Suprapubic skin (tissue), 4 donors: ENCODE measurements at regions not wholly inside any gene's neighbourhood (a gene's known extent, or its start where the extent isn't known, plus 50 kb on each side); places are given as distances from the start of the nearest gene placed in this dataset.

Experiments
- POLR2A ChIP-seq, 2 donors: fragments of 450-650 bp; IDR thresholded peaks; one replicate each; pipeline ENCODE4 v1.6.1; 2017; ENCODE audit warnings: antibody characterized with exemption in 2 of 2, mild to moderate bottlenecking in 2 of 2, moderate library complexity in 2 of 2
- POLR2AphosphoS5 ChIP-seq, 3 donors: sonication (generic); formaldehyde crosslinking; IDR thresholded peaks; one replicate each; pipeline ENCODE4 v1.6.1; 2017; ENCODE audit warnings: antibody characterized with exemption in 3 of 3
- TF ChIP-seq, protein P1 (sequence below), 2 donors: fragments of 200-600 bp in 1 of 2; fragments of 450-650 bp in 1 of 2; sonication (generic) in 1 of 2; IDR thresholded peaks; one replicate each; pipeline ENCODE4 v1.5.1; 2016 to 2019; ENCODE audit warnings: antibody characterized with exemption in 2 of 2, mild to moderate bottlenecking in 1 of 2, moderate library complexity in 1 of 2

- TF ChIP-seq, protein P1, sequence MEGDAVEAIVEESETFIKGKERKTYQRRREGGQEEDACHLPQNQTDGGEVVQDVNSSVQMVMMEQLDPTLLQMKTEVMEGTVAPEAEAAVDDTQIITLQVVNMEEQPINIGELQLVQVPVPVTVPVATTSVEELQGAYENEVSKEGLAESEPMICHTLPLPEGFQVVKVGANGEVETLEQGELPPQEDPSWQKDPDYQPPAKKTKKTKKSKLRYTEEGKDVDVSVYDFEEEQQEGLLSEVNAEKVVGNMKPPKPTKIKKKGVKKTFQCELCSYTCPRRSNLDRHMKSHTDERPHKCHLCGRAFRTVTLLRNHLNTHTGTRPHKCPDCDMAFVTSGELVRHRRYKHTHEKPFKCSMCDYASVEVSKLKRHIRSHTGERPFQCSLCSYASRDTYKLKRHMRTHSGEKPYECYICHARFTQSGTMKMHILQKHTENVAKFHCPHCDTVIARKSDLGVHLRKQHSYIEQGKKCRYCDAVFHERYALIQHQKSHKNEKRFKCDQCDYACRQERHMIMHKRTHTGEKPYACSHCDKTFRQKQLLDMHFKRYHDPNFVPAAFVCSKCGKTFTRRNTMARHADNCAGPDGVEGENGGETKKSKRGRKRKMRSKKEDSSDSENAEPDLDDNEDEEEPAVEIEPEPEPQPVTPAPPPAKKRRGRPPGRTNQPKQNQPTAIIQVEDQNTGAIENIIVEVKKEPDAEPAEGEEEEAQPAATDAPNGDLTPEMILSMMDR (IDR thresholded peaks at IDR 0.05): no peak
- TF ChIP-seq POLR2A (IDR thresholded peaks at IDR 0.05) (no peak), POLR2AphosphoS5 (IDR thresholded peaks at IDR 0.05) (no peak)
Measured at GRCh38 chr12:105522166-105522825, 191.8 kb downstream of the C12orf75 start.
